GM12878 (cell line): ENCODE measurements at regions not wholly inside any gene's neighbourhood (a gene's known extent, or its start where the extent isn't known, plus 50 kb on each side); places are given as distances from the start of the nearest gene placed in this dataset.

Experiments used
- CTCF ChIP-seq, 3 experiments: IDR thresholded peaks in 2 of 3; conservative IDR thresholded peaks in 1 of 3; 2 replicates each; pipeline ENCODE4 v1.5.1; 2011; ENCODE audit warnings: low read depth in 3 of 3, low read length in 3 of 3, mild to moderate bottlenecking in 3 of 3, control low read depth in 2 of 3, moderate library complexity in 2 of 3, inconsistent platforms in 1 of 3, mixed read lengths in 1 of 3; ENCODE audit not compliant: control insufficient read depth in 2 of 3, insufficient read depth in 1 of 3; ENCODE audit errors: extremely low read depth in 1 of 3
- CUX1 ChIP-seq: IDR thresholded peaks from 2 replicates; pipeline ENCODE4 v1.6.1; 2012; ENCODE audit warnings: improper control_type of control experiment, low read depth, low read length; ENCODE audit not compliant: insufficient replicate concordance
- EP300 ChIP-seq, 2 experiments: fragments of 150-350 bp in 1 of 2; IDR thresholded peaks; 2 replicates each; pipeline ENCODE4 v1.6.1; 2011 to 2012; ENCODE audit warnings: low read depth in 2 of 2, low read length in 2 of 2, borderline replicate concordance in 1 of 2, improper control_type of control experiment in 1 of 2, inconsistent platforms in 1 of 2; ENCODE audit not compliant: control insufficient read depth in 1 of 2
- EZH2 ChIP-seq: IDR thresholded peaks from 2 replicates; pipeline ENCODE4 v1.6.1; 2012; ENCODE audit warnings: low read depth, mild to moderate bottlenecking, control low read depth, inconsistent platforms, low read length, borderline replicate concordance; ENCODE audit not compliant: control insufficient read depth
- JUND ChIP-seq: IDR thresholded peaks from 2 replicates; pipeline ENCODE4 v1.6.1; 2012; ENCODE audit warnings: low read depth, mild to moderate bottlenecking, low read length, improper control_type of control experiment, moderate library complexity
- MYB ChIP-seq: fragments of 150-350 bp; IDR thresholded peaks from 2 replicates; pipeline ENCODE4 v1.6.1; 2014; ENCODE audit warnings: mild to moderate bottlenecking, low read depth, low read length, borderline replicate concordance
- NFYB ChIP-seq: IDR thresholded peaks from 2 replicates; pipeline ENCODE4 v1.6.1; 2011; ENCODE audit warnings: low read depth, mild to moderate bottlenecking, low read length, improper control_type of control experiment, moderate library complexity; ENCODE audit not compliant: insufficient read depth
- POLR2A ChIP-seq: IDR thresholded peaks from 2 replicates; pipeline ENCODE4 v1.6.1; 2011; ENCODE audit warnings: low read depth, mild to moderate bottlenecking, low read length
- POLR2AphosphoS5 ChIP-seq: IDR thresholded peaks from 2 replicates; pipeline ENCODE4 v1.6.1; 2011; ENCODE audit warnings: mild to moderate bottlenecking, low read length, inconsistent platforms

DNA sequence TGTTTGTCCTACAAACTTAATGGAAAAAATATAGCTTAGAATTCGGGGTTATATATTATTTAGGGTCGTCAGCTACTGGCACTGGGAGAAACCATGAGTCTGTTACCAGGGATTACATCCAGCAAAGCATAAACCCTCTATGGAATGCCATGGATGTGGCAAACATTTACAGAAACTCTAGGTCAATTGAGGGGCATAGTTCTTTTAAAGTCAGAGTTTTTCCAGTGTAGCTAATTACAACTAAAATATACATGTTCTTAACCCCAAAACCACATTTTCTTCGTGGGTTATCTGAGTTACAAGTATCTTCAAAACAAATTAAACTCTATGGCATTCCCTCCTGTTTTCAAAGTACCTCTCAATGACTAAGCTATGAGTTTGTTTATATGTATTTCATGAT, 99.3 kb upstream of the THSD7A start:
- TF ChIP-seq CTCF (IDR thresholded peaks at IDR 0.05 in 2 of 3, conservative IDR thresholded peaks at IDR 0.05 in 1 of 3; ENCODE audit: control insufficient read depth in 2 of 3, extremely low read depth in 1 of 3, insufficient read depth in 1 of 3, low read depth in 3 of 3, low read length in 3 of 3) (no peak), CUX1 (no peak), POLR2AphosphoS5 (no peak), POLR2A (no peak), MYB (no peak), EZH2 (no peak), EP300 (IDR thresholded peaks at IDR 0.05; ENCODE audit: borderline replicate concordance in 1 of 2, control insufficient read depth in 1 of 2, low read depth in 2 of 2, low read length in 2 of 2) (no peak), NFYB (no peak), JUND (no peak)
